Eye (tissue), 1 donor: ENCODE measurements at regions not wholly inside any gene's neighbourhood (a gene's known extent, or its start where the extent isn't known, plus 50 kb on each side); places are given as distances from the start of the nearest gene placed in this dataset.

Experiments
- DNase-seq: peaks from one replicate; pipeline ENCODE4 v3.0.0-alpha.2; 2015

GRCh38 chr12:76711241-76711640, 52.7 kb upstream of the ZDHHC17 start:
- DNase-seq: no peak

GRCh38 chr12:76713130-76713529, 50.8 kb upstream of the ZDHHC17 start:
- DNase-seq: no peak

- DNase-seq: no peak
Measured at GRCh38 chr12:76713986-76714385, 49.9 kb upstream of the ZDHHC17 start.
